WTC11 (cell line): ENCODE measurements at regions not wholly inside any gene's neighbourhood (a gene's known extent, or its start where the extent isn't known, plus 50 kb on each side); places are given as distances from the start of the nearest gene placed in this dataset.

ENCODE experiments used
- CBFB ChIP-seq: sonication (generic); formaldehyde crosslinking; IDR thresholded peaks from 2 replicates; pipeline ENCODE4 v1.8.1; 2022; ENCODE audit warnings: mild to moderate bottlenecking, low read depth, missing genetic modification reagents
- SMAD4 ChIP-seq: sonication (generic); formaldehyde crosslinking; IDR thresholded peaks from 2 replicates; pipeline ENCODE4 v1.8.0; 2022; ENCODE audit warnings: mild to moderate bottlenecking, missing genetic modification reagents
- TF ChIP-seq, protein P1 (sequence below): fragments of 200-600 bp; IDR thresholded peaks from 2 replicates; pipeline ENCODE4 v1.8.0; 2022; ENCODE audit warnings: antibody characterized with exemption
- TF ChIP-seq, protein P2 (sequence below): sonication (generic); formaldehyde crosslinking; IDR thresholded peaks from 2 replicates; pipeline ENCODE4 v1.8.1; 2022; ENCODE audit warnings: low read depth, mild to moderate bottlenecking, moderate library complexity, missing genetic modification reagents, borderline replicate concordance

DNA sequence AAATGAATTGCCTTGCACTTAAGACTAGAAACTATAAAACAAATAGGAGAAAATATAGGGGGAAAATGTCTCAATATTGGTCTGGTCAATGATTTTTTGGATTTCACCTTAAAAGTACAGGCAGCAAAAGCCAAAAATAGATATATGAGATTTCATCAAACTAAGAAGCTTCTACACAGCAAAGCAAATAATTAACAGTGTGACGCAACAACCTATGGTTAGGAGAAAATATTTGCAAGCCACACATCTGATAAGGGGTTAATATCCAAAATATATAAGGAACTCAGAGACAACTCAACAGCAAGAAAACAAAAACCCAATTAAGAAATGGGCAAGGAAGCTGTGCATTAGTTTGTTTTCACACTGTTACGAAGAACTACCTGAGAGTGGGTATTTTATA, 89.1 kb downstream of the MAIP1 start:
- TF ChIP-seq, protein P1, sequence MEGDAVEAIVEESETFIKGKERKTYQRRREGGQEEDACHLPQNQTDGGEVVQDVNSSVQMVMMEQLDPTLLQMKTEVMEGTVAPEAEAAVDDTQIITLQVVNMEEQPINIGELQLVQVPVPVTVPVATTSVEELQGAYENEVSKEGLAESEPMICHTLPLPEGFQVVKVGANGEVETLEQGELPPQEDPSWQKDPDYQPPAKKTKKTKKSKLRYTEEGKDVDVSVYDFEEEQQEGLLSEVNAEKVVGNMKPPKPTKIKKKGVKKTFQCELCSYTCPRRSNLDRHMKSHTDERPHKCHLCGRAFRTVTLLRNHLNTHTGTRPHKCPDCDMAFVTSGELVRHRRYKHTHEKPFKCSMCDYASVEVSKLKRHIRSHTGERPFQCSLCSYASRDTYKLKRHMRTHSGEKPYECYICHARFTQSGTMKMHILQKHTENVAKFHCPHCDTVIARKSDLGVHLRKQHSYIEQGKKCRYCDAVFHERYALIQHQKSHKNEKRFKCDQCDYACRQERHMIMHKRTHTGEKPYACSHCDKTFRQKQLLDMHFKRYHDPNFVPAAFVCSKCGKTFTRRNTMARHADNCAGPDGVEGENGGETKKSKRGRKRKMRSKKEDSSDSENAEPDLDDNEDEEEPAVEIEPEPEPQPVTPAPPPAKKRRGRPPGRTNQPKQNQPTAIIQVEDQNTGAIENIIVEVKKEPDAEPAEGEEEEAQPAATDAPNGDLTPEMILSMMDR: no peak
- TF ChIP-seq SMAD4 (no peak), CBFB (CRISPR knock-in tag) (no peak)
- TF ChIP-seq, protein P2, sequence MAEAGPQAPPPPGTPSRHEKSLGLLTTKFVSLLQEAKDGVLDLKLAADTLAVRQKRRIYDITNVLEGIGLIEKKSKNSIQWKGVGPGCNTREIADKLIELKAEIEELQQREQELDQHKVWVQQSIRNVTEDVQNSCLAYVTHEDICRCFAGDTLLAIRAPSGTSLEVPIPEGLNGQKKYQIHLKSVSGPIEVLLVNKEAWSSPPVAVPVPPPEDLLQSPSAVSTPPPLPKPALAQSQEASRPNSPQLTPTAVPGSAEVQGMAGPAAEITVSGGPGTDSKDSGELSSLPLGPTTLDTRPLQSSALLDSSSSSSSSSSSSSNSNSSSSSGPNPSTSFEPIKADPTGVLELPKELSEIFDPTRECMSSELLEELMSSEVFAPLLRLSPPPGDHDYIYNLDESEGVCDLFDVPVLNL (CRISPR knock-in tag): no peak
